Fibroblast of the aortic adventitia (primary cell): ENCODE measurements at regions not wholly inside any gene's neighbourhood (a gene's known extent, or its start where the extent isn't known, plus 50 kb on each side); places are given as distances from the start of the nearest gene placed in this dataset.

Experiments
- DNase-seq: peaks from one replicate; pipeline ENCODE4 v3.0.0-alpha.2; 2010; ENCODE audit warnings: low read depth
- H3K4me3 ChIP-seq: 2 replicates; pipeline ENCODE4 v1.5.1; 2011; ENCODE audit warnings: low read depth, mild to moderate bottlenecking, control low read depth, low read length, moderate library complexity
- TF ChIP-seq, protein P1 (sequence below): IDR thresholded peaks from 2 replicates; pipeline ENCODE4 v1.5.1; 2011; ENCODE audit warnings: mild to moderate bottlenecking, low read length, control low read depth, inconsistent platforms; ENCODE audit not compliant: insufficient read depth

DNA sequence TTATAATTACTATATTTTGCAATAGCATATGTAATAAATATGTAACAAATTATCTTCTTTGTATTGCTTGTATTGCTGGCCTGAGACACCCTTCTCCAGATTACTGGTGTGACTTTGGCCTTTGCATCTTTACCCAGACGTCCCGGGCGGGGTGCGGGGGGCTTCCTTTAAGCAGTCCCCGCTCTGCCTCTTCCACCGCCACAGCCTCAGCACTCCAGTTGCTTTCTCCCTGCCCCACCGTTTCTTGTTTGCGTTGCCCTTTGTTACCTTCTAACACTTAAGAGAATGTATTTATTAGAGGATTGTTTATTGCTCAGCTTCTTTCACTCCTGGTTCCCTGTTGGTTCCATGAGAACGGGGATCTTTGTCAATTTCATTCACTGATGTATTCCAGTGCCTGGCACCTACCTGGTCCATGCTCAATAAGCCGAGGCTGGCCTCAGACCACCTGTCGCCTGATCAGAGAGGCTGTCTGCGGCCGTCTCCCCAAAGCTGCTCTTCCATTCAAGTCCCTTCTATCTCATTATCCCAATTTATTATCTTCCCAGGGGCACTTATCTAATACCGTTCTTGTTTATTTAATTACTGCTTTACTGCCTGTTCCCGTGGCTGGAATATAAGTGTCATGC lies 100.5 kb upstream of the RFLNA start:
- H3K4me3 ChIP-seq = no peak overlapping the region
- TF ChIP-seq, protein P1, sequence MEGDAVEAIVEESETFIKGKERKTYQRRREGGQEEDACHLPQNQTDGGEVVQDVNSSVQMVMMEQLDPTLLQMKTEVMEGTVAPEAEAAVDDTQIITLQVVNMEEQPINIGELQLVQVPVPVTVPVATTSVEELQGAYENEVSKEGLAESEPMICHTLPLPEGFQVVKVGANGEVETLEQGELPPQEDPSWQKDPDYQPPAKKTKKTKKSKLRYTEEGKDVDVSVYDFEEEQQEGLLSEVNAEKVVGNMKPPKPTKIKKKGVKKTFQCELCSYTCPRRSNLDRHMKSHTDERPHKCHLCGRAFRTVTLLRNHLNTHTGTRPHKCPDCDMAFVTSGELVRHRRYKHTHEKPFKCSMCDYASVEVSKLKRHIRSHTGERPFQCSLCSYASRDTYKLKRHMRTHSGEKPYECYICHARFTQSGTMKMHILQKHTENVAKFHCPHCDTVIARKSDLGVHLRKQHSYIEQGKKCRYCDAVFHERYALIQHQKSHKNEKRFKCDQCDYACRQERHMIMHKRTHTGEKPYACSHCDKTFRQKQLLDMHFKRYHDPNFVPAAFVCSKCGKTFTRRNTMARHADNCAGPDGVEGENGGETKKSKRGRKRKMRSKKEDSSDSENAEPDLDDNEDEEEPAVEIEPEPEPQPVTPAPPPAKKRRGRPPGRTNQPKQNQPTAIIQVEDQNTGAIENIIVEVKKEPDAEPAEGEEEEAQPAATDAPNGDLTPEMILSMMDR = no peak
- no peak for DNase-seq

DNA sequence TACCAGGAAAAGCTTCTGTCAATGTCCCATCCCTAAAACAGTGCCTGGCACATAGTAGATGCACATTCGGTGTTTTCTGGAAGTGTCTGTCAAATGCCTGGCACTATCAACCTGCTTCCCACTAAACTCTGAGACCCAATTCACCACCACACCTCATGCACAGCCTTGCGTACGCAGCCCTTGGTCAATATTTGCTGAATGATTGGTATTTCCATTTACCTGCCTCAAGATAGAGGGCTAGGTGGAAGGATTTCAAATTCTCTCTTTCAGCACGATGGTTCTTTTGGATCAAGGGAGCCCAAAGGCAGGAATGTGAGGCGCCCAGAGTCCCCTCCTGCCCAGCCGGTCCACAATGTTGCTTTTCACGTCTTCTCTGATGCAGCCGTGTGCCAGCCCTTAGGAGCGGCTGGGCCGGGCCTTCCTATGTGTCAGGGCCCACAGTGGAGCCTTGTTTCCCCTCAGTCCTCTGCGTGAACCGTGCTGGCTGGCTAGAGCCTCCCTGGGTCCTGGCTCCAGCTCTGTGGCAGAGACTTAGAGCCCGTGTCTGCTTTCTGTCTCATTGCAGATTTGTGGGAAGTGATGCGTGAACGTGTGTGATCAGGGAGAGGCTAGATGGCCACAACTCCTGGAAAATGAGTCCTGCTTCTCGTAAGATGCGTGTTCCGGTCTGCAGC lies 99.9 kb upstream of the RFLNA start:
- TF ChIP-seq, protein P1 = no peak
- DNase-seq = no peak
- no peak overlapping the region for H3K4me3 ChIP-seq

DNA sequence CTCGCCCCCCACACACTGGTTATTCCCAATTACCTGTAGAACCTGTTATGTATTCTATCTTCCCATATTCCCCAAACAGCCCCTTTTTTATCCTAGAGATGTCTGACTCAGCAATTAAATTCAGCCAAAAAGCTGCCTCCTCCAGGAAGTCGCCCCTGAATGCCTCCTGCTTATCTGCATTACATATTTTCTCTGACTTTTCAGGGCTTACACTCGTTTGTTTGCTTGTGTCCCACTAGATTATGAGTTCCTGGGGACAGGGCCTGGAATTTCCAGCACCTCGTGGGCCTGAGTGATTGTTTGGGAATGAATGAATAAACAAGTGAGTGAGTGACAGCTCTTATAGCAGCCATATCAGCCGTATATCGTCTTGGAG lies 99.3 kb upstream of the RFLNA start:
- no peak for DNase-seq
- TF ChIP-seq, protein P1 = no peak

DNA sequence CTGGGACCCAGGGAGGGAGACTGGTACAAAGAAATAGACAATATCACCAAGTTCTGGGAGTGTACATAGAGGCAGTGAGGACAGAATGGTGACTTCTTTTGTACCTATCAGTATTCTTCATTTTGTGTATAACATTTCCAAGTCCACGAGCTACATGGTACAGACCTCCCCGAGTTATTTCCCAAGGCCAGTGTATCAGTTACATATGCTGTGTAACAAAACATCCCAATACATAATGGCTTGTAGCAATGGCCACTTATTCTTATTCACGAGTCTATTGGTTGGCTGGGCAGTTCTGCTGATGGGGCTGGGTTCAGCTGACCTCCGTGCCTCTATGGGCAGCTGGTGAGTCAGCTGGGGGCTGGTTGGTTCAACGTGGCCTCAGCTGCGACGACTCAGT lies 98.7 kb upstream of the RFLNA start:
- DNase-seq = no peak
- H3K4me3 ChIP-seq = no peak overlapping the region
- TF ChIP-seq, protein P1 = no peak

More for the DNA sequence above, 99.3 kb upstream of the RFLNA start:
- no peak overlapping the region for H3K4me3 ChIP-seq

DNA sequence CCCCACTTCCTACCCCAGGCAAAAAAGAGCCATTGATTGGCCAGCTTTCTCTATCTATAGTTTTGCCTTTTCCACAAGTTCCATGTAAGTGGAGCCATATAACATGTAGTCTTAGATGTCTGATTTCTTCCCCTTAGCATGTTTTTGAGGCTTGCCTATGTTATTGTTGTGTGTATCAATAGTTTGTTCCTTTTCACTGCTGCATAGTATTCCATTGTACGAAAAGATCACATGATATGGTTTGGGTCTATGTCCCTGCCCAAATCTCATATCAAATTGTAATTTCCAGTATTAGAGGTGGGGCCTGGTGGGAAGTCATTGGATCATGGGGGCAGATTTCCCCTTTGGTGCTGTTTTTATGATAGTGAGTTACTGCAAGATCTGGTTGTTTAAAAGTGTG lies 93.6 kb upstream of the RFLNA start:
- TF ChIP-seq, protein P1 = no peak

DNA sequence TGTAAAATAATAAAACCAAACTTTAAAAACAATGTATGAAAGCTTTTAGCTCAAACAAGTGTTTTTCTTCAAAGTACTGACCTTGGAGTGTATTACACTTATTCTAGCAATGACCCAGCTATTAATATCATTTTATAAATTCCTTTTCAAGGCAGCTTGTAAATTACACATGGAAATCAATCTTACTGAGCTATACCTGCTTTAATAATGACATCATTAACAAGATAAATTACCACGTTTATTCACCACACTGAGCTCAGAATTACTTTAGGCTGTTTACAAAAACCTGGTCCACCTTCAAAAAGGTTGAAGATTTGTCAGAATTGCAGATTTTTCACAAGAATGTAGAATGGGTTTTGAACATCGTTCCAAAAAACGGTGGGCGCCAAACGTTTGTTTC lies 91.7 kb upstream of the RFLNA start:
- no peak overlapping the region for H3K4me3 ChIP-seq
- TF ChIP-seq, protein P1 = no peak
- no peak for DNase-seq

More for the DNA sequence above, 93.6 kb upstream of the RFLNA start:
- DNase-seq = no peak
- no peak overlapping the region for H3K4me3 ChIP-seq

DNA sequence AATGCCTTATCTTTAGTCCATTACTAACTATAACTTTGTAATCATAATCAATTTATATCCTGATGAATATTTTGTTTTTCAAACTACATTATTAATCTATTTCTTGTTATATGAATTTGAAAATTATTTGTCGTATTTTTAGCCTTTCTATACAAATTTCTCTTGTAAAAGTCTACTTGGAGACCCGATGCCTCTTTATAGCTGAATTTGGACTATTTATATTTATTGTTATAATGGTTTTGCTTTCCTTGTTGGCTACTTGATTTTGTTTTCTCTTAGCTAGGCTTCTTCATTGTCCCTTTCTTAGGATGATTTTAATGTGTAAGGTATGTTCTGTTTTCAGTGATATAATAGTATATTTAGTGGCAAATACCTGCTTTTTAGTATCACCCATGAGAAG lies 89.5 kb upstream of the RFLNA start:
- TF ChIP-seq, protein P1 = no peak
- H3K4me3 ChIP-seq = no peak overlapping the region
- no peak for DNase-seq
